OCI-LY1 (cell line): ENCODE measurements at regions not wholly inside any gene's neighbourhood (a gene's known extent, or its start where the extent isn't known, plus 50 kb on each side); places are given as distances from the start of the nearest gene placed in this dataset.

Experiments used
- CTCF ChIP-seq: fragments of 200-600 bp; sonication (generic), shearing (Covaris generic); IDR thresholded peaks from 2 replicates; pipeline ENCODE4 v1.5.1; 2017; ENCODE audit warnings: mild to moderate bottlenecking, antibody characterized with exemption, low read length, moderate library complexity, mixed read lengths
- EZH2 ChIP-seq: fragments of 200-600 bp; sonication (generic), shearing (Covaris generic); IDR thresholded peaks from 2 replicates; pipeline ENCODE4 v1.8.0; 2017; ENCODE audit warnings: borderline replicate concordance, mixed run types, mild to moderate bottlenecking, antibody characterized with exemption, low read length, moderate library complexity, mixed read lengths

GRCh38 chr20:10883166-10883565 lies 209.4 kb upstream of the JAG1 start:
- no peak for TF ChIP-seq EZH2
- no peak for TF ChIP-seq CTCF
